Stimulated activated naive CD8-positive, alpha-beta T cell treated with anti-CD3 and anti-CD28 coated beads, Interleukin-15, Interleukin-2, amounts not matched to agents 100 U/mL and 50 U/mL, for 24 hours (primary cell): ENCODE measurements at regions not wholly inside any gene's neighbourhood (a gene's known extent, or its start where the extent isn't known, plus 50 kb on each side); places are given as distances from the start of the nearest gene placed in this dataset.
A peak's percentile ranks its signal among the peaks of the same experiment; 100 is the strongest.
"Not testable (repeated sequence)": the region's sequence is repeated elsewhere in the genome, so short reads cannot be mapped to it uniquely, and the experiment has no call there.

Experiments used
- ATAC-seq: fragments of 150-1000 bp; cut with Tn5 transposase; one replicate; pipeline ENCODE4 v1.10.0; 2021
- DNase-seq: peaks from one replicate; pipeline ENCODE4 v3.0.0; 2021

- DNase-seq: no peak
- ATAC-seq: no peak
Observed at GRCh38 chr9:97773723-97774122, 76.6 kb upstream of the XPA start.

DNA sequence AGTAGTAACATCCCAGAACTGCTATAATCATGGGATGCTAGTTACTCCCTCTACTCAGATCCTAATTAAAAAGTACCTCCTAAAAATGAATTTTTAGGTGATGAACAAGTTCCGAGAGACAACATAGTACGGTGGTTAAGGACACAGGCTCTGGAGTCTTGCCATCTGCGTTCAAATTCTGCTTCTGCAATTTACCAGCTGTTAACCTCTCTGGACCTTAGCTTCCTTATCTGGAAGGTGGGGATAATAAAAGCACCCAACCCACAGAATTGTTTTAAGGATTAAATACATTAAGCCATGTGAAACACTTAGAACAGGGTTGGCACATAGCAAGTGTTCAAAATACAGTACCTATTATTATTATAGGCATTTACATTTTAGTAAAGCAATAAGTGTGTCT is 77.5 kb upstream of the XPA start:
- ATAC-seq (no peak), DNase-seq (no peak)

DNA sequence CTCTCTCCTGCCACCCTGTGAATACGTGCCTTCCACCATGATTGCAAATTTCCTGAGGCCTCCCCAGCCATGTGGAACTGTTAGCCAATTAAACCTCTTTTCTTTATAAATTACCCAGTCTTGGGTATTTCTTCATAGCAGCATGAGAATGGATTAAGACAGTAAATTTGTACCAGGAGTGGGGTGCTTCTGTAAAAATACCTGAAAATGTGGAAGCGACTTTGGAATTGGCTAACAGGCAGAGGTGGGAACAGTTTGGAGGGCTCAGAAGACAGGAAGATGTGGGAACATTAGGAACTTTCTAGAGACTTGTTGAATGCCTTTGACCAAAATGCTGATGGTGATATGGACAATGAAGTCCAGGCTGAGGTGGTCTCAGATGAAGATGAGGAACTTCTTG is 74.3 kb upstream of the FOXE1 start:
- DNase-seq, ATAC-seq: not testable (repeated sequence)

DNA sequence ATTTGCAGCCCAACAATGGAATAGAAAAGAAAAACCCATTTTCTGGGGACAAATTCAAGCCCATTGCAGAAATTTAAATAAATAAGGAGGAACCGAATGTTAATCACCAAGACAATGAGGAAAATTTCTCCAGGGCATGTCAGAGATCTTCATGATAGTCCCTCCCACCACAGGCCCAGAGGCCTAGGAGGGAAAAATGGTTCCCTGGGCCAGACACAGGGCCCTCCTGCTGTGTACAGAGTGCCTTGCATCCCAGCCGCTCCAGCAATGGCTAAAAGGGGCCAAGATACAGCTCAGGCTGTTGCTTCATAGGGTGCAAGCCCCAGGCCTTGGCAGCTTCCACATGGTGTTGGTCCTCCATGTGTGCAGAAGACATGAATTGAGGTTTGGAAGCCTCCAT is 73.4 kb upstream of the FOXE1 start:
- DNase-seq: no peak
- no peak for ATAC-seq

- ATAC-seq (no peak), DNase-seq (no peak)
Observed at GRCh38 chr9:97781902-97782301, 71.1 kb upstream of the FOXE1 start.

DNA sequence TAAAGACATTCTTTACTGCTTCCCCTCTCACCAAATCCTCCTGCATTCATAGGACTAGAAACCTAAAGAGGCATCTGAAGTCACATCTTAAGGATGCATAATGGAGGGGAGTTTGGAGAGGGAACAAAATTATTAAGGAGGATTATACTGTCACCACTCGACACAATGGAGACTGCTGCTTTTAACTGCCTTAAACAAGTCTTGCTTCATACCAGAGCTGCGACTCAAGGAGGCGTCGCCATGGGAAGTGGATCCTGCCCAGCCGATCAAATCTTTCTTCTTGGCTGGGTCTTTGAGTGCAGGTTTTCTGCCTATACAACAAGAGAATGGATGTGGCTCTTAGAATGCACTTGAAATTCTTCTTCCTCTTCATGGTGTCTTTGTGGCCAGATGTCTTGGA is 66.7 kb upstream of the FOXE1 start:
- DNase-seq (no peak), ATAC-seq (no peak)

DNA sequence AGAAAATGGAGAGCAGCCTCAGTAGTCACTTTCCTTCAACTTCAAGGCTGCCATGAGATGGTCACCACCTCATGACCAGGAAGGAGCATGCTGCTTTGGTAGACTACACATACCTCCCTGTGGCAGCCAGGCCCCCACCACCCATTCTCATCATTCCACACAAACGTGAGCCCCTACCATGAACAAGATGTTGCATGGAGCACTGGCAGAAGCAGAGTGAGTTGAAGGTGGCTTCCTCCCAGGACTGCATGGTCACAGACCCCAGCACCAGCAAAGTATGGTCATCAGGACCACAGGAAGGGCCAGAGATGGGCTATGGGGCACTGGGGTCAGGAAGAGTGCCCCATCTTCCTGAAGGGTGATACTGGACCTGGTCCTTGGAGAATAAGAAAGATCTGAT is 65.5 kb upstream of the FOXE1 start:
- DNase-seq (no peak), ATAC-seq (no peak)

DNA sequence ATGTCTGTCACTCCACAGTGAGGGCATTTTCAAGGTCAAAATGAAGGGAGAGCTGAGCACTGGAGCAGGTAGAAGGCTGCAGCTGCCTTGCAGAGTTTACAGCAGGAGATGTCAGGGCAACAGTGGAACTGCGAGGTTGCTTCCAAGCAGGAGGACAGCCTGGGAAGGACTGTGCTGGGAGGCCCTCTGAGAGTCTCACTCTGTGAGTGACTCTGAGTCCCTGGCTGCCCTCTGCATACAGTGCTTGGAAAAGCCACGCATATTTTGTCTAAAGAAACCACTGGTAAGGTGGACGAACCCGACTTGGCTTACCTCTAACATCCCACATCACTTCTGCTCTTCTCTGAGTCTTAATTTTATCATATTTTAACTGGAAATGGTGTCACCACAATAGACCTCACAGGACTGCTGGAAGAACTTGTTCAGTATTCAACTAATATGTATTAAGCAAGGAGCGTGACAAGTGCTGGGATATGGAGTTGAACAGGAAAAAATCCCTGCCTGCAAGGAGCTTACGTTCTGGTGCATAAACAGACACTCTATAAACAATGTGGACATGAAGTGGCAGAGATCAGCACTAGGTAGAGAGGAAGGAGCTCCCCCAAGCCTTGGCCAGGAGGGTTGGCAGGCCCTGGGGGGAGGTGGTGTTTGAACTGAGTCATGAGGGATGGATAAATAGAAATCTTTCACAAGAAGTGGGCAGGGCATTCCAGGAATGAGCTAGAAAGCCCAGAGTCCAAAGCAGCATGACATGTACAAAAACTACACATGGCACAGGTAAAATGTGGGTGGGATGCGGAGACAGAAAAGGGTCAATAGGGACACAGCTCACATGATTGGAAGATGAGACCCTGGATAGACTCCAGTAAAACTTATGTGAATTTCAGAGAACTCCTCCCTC is 64.0 kb upstream of the FOXE1 start:
- no peak for ATAC-seq
- no peak for DNase-seq

DNA sequence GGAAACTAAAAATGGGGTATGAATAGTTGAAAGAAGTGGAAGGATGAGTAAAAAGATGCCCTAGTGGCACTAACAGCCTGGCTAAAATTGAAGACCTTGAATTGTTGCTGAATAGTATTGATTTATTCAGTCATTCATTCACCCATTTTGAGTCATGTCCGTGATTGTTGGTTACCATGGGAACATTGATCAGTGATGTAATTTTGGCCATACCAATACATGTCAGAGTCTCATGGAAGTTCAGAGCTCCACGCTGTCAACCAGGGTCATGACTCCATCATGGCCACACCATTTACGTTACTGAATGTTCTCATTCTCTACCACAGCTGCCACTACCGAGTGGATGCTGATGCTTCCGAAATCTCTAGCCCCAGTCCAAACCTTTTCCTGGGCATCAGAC is 62.5 kb upstream of the FOXE1 start:
- ATAC-seq: no peak
- DNase-seq: no peak

- ATAC-seq: no peak
- DNase-seq: no peak
Observed at GRCh38 chr9:97791542-97791941, 61.5 kb upstream of the FOXE1 start.

DNA sequence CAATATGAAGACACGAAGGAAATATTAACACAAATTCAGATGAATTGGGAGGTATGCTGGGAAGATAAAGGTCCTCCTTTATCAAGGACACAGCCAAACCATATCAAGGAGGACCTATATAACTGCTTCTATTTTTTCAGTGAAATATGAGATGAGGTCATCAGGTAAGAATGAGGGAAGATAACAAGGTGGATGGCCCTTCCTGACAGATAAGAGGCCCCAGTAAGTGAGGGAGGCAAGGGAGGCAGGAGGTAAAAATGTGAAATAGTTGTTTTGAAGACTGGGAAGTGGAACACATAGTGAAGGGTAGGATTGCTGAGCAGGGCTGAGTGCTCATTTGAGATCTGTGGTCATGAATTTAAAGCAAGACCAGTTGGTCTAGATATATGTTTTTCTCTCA is 60.0 kb upstream of the FOXE1 start:
- no peak for DNase-seq
- ATAC-seq: no peak

DNA sequence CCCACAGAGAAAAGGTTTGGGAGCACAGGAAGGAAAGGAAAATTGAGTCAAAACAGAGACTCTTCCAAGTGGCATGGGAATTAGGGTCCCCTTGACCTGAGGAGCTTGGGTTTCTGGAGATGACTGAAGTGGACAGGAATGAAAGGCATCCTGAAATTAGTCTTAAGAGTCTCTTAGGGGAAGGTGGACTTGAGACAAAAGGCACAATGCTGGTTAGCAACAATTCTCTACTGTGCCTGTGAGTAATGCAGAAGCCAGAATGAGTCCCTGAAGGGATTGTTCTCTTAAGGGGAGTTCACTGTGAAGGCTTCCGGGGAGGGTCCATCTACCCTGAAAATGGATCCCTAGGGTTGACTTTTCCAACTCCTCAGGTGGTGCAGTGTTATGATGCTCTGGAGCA is 58.4 kb upstream of the FOXE1 start:
- no peak for DNase-seq
- no peak for ATAC-seq

DNA sequence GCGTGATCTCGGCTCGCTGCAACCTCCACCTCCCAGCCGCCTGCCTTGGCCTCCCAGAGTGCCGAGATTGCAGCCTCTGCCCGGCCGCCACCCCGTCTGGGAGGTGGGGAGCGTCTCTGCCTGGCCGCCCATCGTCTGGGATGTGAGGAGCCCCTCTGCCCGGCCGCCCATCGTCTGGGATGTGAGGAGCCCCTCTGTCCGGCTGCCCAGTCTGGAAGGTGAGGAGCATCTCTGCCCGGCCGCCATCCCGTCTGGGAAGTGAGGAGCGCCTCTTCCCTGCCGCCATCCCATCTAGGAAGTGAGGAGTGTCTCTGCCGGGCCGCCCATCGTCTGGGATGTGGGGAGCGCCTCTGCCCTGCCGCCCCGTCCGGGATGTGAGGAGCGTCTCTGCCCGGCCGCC is 56.9 kb upstream of the FOXE1 start:
- not testable (repeated sequence) for DNase-seq, ATAC-seq

DNA sequence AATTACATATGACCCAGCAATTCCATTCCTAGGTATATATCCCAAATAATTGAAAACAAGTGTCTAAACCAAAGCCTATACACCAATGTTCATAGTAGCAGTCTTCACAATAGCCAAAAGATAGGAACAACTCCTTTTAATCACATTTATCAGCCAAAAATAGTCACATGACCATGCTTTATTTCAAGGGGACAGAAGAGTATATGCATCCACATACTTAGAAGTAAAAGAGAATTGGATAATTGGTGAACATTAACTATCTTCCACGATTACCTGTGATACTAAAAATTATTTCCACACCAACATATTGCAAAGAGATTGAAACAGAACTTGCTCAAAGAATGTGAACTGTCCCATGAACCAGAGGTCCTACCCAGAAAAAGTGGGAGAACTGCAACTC is 51.8 kb upstream of the FOXE1 start:
- no peak for DNase-seq
- ATAC-seq: no peak

GRCh38 chr9:97802276-97802675 is 50.8 kb upstream of the FOXE1 start:
- DNase-seq: no peak
- no peak for ATAC-seq

DNA sequence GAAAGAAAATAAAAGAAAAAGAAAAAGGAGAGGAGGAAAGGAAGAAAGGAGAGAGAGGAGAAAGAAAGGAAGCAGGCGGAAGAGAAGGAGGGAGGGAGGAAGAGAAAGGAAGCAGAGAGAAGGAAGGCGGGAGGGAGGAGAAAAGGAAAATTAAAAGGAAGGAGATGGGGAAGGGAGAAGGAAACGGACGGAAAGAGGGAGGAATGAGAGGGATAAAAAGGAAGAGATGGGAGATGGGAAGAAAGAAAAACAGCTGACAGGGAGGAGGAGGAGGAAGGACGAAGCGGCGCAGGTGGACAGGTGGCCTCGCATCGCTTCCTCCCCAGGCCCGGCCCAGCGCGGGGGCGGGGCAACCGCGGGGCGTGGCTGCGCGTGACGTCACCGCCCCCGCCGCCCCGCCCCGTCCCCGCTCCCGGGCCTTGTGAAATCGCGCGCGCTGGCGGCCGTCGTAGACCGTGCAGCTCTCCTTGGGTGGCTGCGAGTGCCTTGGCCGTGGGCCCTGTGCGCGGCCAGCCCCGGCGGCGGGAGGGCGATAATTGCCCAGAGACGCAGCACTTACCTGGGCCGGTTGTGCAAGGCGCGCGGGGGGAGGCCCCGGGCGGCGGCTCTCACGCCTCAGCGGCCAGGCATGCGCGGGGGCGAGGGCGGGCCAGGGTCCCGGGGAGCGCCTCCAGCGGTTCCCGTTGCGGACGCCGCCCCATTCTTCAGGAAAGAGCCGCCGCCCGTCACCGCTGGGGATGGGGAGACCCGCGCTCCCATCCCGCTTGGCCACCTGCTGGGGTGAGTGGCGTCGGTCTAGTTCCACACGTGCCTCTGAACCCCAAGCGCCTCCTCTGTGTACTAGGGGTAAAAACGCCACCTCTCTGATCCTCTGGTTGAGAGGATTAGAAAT is 49.6 kb upstream of the FOXE1 start:
- peak; percentile 74 for DNase-seq
- peak; percentile 88 for ATAC-seq
